ENCODE measurements at regions not wholly inside any gene's neighbourhood (a gene's known extent, or its start where the extent isn't known, plus 50 kb on each side); places are given as distances from the start of the nearest gene placed in this dataset.

GRCh38 chr2:43057742-43058725, 168.4 kb downstream of the ZFP36L2 start:
- in situ Hi-C loops (cut with MboI; ENCODE audit: low sequenced_read_pairs) = no loop called here

DNA sequence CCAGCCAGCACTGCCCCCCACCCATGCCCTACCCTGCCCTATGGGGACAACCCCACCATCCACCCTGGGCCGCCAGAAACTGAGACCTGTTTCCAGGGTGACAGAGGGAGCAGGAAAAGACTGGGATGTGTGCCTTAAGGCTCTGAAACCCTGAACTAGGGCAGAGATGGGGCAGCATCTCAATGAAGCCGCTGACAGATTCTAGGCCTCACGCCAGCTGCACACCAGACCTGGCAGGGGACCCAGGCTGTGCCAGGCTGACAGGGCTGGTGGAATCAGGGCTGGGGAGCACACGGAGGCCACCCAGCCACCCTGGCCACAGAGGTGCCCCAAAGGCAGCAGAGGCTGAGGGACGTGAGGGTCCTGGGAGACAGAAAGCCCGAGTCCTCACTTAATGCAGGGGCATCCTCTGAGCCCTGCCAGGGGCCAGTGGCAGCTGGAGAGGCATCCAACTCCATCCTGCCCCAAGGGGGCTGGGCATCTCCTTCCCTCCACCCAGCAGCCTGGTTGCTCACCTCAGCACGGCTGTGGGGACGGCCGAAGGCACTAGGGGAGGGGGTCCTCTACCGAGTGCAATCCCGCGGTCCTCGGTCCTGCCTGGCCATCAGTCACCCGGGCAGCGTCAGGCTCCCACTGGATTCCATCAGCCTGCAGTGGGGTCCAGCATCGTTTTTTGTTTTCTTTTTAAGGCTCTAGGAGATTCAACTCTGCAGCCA, 169.2 kb downstream of the ZFP36L2 start:
- in situ Hi-C loops (cut with MboI; ENCODE audit: low sequenced_read_pairs) = no loop called here

DNA sequence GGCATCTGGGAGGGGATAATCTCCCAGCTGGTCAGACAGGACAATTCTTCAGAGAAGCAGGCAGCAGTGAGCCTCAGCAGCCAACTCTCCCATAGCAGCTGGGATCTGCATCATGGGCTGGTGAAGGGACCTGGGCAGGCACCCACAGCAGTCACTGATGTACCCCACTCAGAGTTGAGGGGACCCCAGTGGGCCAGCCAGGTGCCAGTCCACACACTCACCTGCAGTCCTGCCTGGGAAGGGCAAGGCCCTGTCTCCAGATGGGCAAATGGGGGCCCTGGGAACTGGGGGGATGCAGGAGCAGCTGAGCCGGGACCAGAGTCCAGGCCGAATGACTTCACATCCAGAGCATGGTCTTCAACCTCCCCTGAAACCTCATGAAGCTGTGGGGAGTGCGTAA, 170.4 kb downstream of the ZFP36L2 start:
- in situ Hi-C loops (cut with MboI; ENCODE audit: low sequenced_read_pairs) = no loop called here

GRCh38 chr2:43055086-43055912, 171.1 kb downstream of the ZFP36L2 start:
- in situ Hi-C loops (cut with MboI; ENCODE audit: low sequenced_read_pairs) = no loop called here

GRCh38 chr2:43054367-43054766, 172.0 kb downstream of the ZFP36L2 start:
- in situ Hi-C loops (cut with MboI; ENCODE audit: low sequenced_read_pairs) = no loop called here

- in situ Hi-C loops (cut with MboI; ENCODE audit: low sequenced_read_pairs) = no loop called here
These were observed 173.5 kb downstream of the ZFP36L2 start for GRCh38 chr2:43052944-43053306.

DNA sequence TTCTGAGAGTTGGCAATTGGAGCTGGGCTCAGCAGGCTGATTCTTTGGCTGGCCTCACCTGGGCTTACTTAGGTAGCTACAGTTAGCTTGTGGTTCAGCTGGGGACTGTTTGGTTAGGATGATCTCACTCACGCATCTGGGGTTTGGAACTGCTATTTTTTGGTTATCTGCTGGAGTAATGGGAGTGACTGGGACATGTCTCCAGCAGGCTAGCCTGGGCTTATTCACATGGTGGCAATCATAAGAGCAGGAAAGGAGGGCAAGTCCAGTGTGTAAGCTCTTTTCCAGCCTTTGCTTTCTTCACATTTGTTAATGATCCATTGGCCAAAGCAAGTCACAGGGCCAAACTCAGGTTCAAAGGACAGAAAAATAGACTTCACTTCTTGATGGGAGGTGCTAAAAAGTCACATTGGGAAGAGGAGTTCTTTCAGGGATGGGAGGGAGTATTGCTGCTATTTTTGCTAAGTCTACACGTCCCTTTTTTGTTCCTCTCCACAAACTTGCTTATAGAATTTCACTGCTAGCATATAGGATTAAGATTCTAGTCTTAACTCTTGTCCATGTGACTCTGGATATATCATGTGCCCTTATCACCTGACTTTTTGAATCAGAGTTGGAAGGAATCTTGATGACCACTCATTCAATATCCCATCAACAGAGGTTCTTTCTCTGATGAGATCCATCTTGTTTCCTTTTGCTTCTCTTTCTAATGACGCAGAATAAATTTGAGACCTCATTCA, 174.0 kb downstream of the ZFP36L2 start:
- in situ Hi-C loops (cut with MboI; ENCODE audit: low sequenced_read_pairs) = no loop called here

- in situ Hi-C loops (cut with MboI; ENCODE audit: low sequenced_read_pairs) = no loop called here
These were observed 175.1 kb downstream of the ZFP36L2 start for GRCh38 chr2:43051338-43051737.

DNA sequence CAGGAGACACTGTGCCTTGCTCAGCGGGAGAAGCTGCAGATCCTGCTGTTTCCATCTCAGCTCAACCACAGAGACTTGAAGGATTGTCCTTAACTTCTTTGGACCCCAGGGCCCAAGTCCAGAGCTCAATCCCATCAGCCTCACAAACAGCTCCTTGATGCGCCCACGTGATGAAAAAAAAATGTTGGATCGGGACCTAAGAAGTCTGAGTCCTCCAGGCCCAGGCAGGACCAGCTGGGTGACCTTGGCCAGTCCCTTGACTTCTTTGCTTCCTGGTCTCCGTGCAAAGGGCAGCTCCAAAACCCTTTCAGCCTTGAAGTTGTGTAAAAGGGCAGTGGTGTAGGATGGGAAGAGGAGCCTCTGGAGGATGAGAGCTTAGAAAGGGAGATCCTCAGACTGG, 175.5 kb downstream of the ZFP36L2 start:
- in situ Hi-C loops (cut with MboI; ENCODE audit: low sequenced_read_pairs) = no loop called here

DNA sequence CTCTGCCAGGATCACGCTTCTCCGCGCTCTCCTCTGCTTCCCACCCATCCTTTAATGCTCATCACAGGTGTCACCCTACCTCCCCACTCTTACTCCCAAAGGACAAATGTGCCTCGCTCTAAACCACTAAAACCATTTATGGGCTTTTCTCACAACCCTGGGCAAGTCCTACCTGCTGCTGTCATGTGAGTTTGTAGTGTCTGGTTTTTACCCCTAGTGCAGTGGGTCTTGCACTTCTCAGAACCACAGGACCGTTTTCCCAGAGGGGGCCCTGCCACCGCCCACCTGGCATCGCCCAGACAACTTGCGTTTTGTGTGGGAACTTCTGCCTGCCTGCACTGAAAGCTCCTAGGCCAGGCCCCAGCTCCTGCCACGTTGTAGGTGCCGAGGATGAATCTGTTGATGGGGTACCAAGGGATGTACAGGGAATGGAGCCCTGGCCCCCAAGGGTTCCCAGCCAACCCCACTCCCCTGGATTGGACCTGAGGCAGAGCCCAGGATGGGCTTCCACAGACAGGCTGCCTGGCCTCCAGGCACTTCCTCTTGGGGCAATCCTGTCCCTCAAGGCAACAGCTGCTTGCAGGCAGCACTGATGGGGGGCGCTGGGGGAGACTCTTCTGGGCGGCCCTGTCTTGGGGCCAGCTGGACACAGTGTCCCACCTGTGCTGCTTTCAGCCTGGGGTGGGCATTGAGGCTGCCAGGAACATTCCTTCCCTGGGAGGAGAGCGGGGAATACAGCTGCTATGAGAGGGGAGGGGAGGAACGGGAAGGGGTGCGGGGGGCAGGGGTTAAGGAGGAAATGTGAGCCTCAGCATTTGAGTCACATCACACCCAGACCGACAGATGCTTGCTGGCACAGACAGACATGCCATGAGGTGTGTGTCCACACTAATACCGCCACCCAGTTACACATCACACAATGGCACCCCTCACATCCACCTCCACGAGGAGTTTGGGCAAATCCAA, 176.3 kb downstream of the ZFP36L2 start:
- in situ Hi-C loops (cut with MboI; ENCODE audit: low sequenced_read_pairs) = no loop called here

GRCh38 chr2:43047187-43047780, 179.1 kb downstream of the ZFP36L2 start:
- in situ Hi-C loops (cut with MboI; ENCODE audit: low sequenced_read_pairs) = no loop called here

DNA sequence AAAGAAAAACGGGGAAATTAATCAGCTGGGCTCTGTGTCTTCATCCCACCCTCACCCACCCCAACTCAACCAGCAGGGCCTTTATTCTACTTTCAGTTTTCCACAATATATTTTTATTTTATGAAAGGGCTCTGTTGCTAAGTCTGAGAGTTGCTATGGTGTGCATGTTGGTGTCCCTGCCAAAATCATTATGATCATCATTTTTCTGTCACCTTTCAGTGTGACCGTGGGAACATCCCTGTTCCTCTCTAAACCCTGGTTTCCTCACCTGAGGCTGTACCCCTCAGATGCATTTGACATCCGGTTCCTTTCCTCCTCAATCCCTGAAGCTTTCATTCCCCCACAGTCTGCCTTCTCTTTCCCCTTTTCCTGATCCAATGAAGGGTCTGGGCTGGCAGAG, 180.5 kb downstream of the ZFP36L2 start:
- in situ Hi-C loops (cut with MboI; ENCODE audit: low sequenced_read_pairs) = no loop called here

- in situ Hi-C loops (cut with MboI; ENCODE audit: low sequenced_read_pairs) = no loop called here
These were observed 182.2 kb downstream of the ZFP36L2 start for GRCh38 chr2:43044093-43044681.

GRCh38 chr2:43043553-43043870, 182.9 kb downstream of the ZFP36L2 start:
- in situ Hi-C loops (cut with MboI; ENCODE audit: low sequenced_read_pairs) = no loop called here

GRCh38 chr2:43041661-43042360, 184.6 kb downstream of the ZFP36L2 start:
- in situ Hi-C loops (cut with MboI; ENCODE audit: low sequenced_read_pairs) = no loop called here

- in situ Hi-C loops (cut with MboI; ENCODE audit: low sequenced_read_pairs) = no loop called here
These were observed 185.2 kb downstream of the ZFP36L2 start for GRCh38 chr2:43041173-43041591.

GRCh38 chr2:43040084-43040854, 186.1 kb downstream of the ZFP36L2 start:
- in situ Hi-C loops (cut with MboI; ENCODE audit: low sequenced_read_pairs) = no loop called here
